Upper lobe of left lung (tissue), 4 donors: ENCODE measurements at regions not wholly inside any gene's neighbourhood (a gene's known extent, or its start where the extent isn't known, plus 50 kb on each side); places are given as distances from the start of the nearest gene placed in this dataset.

ENCODE experiments used
- CTCF ChIP-seq, 6 experiments: fragments of 450-650 bp in 4 of 6; fragments of 200-600 bp in 2 of 6; sonication (generic) in 2 of 6; IDR thresholded peaks; one replicate each; pipeline ENCODE4 v1.5.1; 2016 to 2019; ENCODE audit warnings: antibody characterized with exemption in 6 of 6
- POLR2A ChIP-seq, 4 donors: fragments of 450-650 bp; IDR thresholded peaks; one replicate each; pipeline ENCODE4 v1.5.1; 2016 to 2017; ENCODE audit warnings: antibody characterized with exemption in 4 of 4, mild to moderate bottlenecking in 2 of 4

GRCh38 chr6:81373414-81373813, 379.1 kb downstream of the TENT5A start:
- TF ChIP-seq POLR2A (IDR thresholded peaks at IDR 0.05) = no peak
- TF ChIP-seq CTCF (IDR thresholded peaks at IDR 0.05) = no peak
